Activated CD8-positive, alpha-beta T cell treated with anti-CD3 and anti-CD28 coated beads for 36 hours (primary cell): ENCODE measurements at regions not wholly inside any gene's neighbourhood (a gene's known extent, or its start where the extent isn't known, plus 50 kb on each side); places are given as distances from the start of the nearest gene placed in this dataset.

Source experiments
- ATAC-seq: fragments of 200-7000 bp; cut with Tn5 transposase; one replicate; pipeline ENCODE4 v1.10.0; 2021; ENCODE audit warnings: mild to moderate bottlenecking, moderate library complexity
- CTCF ChIA-PET: fragments of 350-600 bp; sonication (Branson Sonifier 250); formaldehyde crosslinking; loops from one replicate; lab custom pipeline; 2021; ENCODE audit warnings: antibody characterized with exemption; lab: Charles Lee
- POLR2A ChIA-PET: fragments of 350-600 bp; sonication (Branson Sonifier 250); formaldehyde crosslinking; loops from one replicate; lab custom pipeline; 2021; ENCODE audit warnings: antibody characterized with exemption; lab: Charles Lee
- DNase-seq: peaks from one replicate; pipeline ENCODE4 v3.0.0-alpha.2; 2020
- H3K27ac Mint-ChIP-seq: one replicate; pipeline ENCODE4 v1.8.0; 2021; ENCODE audit warnings: mild to moderate bottlenecking, mixed read lengths
- H3K27me3 Mint-ChIP-seq: one replicate; pipeline ENCODE4 v1.8.0; 2021; ENCODE audit warnings: mixed read lengths
- H3K36me3 Mint-ChIP-seq: one replicate; pipeline ENCODE4 v1.8.0; 2021; ENCODE audit warnings: low read depth, mixed read lengths
- H3K4me1 Mint-ChIP-seq: one replicate; pipeline ENCODE4 v1.8.0; 2021; ENCODE audit warnings: low read depth, mixed read lengths
- H3K4me3 Mint-ChIP-seq: one replicate; pipeline ENCODE4 v1.8.0; 2021; ENCODE audit warnings: mild to moderate bottlenecking, moderate library complexity, mixed read lengths
- H3K9me3 Mint-ChIP-seq: one replicate; pipeline ENCODE4 v1.8.0; 2021; ENCODE audit warnings: mixed read lengths
- CTCF ChIP-seq: fragments of 200-600 bp; IDR thresholded peaks from one replicate; pipeline ENCODE4 v1.8.0; 2022; ENCODE audit warnings: antibody characterized with exemption, mild to moderate bottlenecking
- intact Hi-C: fragments of 100-400 bp; cut with micrococcal nuclease; formaldehyde crosslinking; loops from one replicate; pipeline ENCODE4 v1.10.0; 2022

- DNase-seq: no peak
- ATAC-seq: no peak
- Mint-ChIP-seq H3K27ac (no peak overlapping the region), H3K4me3 (no peak overlapping the region), H3K27me3 (no peaks in the 10 kb centered on the region), H3K4me1 (no peaks in the 10 kb centered on the region), H3K36me3 (no peaks in the 10 kb centered on the region), H3K9me3 (peaks cover 9% of the 10 kb centered on the region)
- no peak for TF ChIP-seq CTCF
- POLR2A ChIA-PET: no interaction called here
- intact Hi-C loops: no loop called here
- CTCF ChIA-PET: no interaction called here
Measured at GRCh38 chr2:139367416-139367815, 587.2 kb upstream of the NXPH2 start.

GRCh38 chr2:139366681-139367080 lies 586.5 kb upstream of the NXPH2 start:
- H3K4me1 Mint-ChIP-seq: no peaks in the 10 kb centered on the region
- H3K36me3 Mint-ChIP-seq: no peaks in the 10 kb centered on the region
- H3K27me3 Mint-ChIP-seq: no peaks in the 10 kb centered on the region
- ATAC-seq (no peak), DNase-seq (no peak)
- H3K4me3 Mint-ChIP-seq: no peak overlapping the region
- TF ChIP-seq CTCF: no peak
- CTCF ChIA-PET: no interaction called here
- H3K9me3 Mint-ChIP-seq: peaks cover 9% of the 10 kb centered on the region
- no peak overlapping the region for H3K27ac Mint-ChIP-seq
- intact Hi-C loops: no loop called here
- POLR2A ChIA-PET: no interaction called here

GRCh38 chr2:139365189-139365588 lies 585.0 kb upstream of the NXPH2 start:
- intact Hi-C loops: no loop called here
- no peak overlapping the region for H3K4me3 Mint-ChIP-seq

GRCh38 chr2:139360654-139361053 lies 580.5 kb upstream of the NXPH2 start:
- no peak for TF ChIP-seq CTCF
- ATAC-seq (no peak), DNase-seq (no peak)
- Mint-ChIP-seq H3K9me3 (no peaks in the 10 kb centered on the region), H3K4me3 (no peak overlapping the region), H3K27me3 (no peaks in the 10 kb centered on the region), H3K4me1 (no peaks in the 10 kb centered on the region), H3K27ac (no peak overlapping the region), H3K36me3 (no peaks in the 10 kb centered on the region)
- ChIA-PET CTCF (no interaction called here), POLR2A (no interaction called here)
- intact Hi-C loops: no loop called here

More at GRCh38 chr2:139365189-139365588, 585.0 kb upstream of the NXPH2 start:
- H3K27me3 Mint-ChIP-seq: no peaks in the 10 kb centered on the region
- no peaks in the 10 kb centered on the region for H3K4me1 Mint-ChIP-seq
- ATAC-seq (no peak), DNase-seq (no peak)
- peaks cover 6% of the 10 kb centered on the region for H3K9me3 Mint-ChIP-seq
- H3K36me3 Mint-ChIP-seq: no peaks in the 10 kb centered on the region
- H3K27ac Mint-ChIP-seq: no peak overlapping the region
- ChIA-PET CTCF (no interaction called here), POLR2A (no interaction called here)
- TF ChIP-seq CTCF: no peak

- ATAC-seq: no peak
- intact Hi-C loops: no loop called here
- H3K27ac Mint-ChIP-seq: no peak overlapping the region
- no peaks in the 10 kb centered on the region for H3K9me3 Mint-ChIP-seq
- ChIA-PET POLR2A (no interaction called here), CTCF (no interaction called here)
- no peaks in the 10 kb centered on the region for H3K36me3 Mint-ChIP-seq
- DNase-seq: no peak
- H3K4me3 Mint-ChIP-seq: no peak overlapping the region
- no peaks in the 10 kb centered on the region for H3K27me3 Mint-ChIP-seq
- TF ChIP-seq CTCF: no peak
- H3K4me1 Mint-ChIP-seq: no peaks in the 10 kb centered on the region
Measured at GRCh38 chr2:139359818-139360217, 579.6 kb upstream of the NXPH2 start.
